Spleen (tissue), 7 donors: ENCODE measurements at regions not wholly inside any gene's neighbourhood (a gene's known extent, or its start where the extent isn't known, plus 50 kb on each side); places are given as distances from the start of the nearest gene placed in this dataset.

Experiments used
- POLR2A ChIP-seq, 3 donors: fragments of 450-650 bp; IDR thresholded peaks; one replicate each; pipeline ENCODE4 v1.5.1; 2017; ENCODE audit warnings: antibody characterized with exemption in 3 of 3, mild to moderate bottlenecking in 1 of 3
- POLR2AphosphoS5 ChIP-seq, 3 donors: sonication (generic); formaldehyde crosslinking; IDR thresholded peaks; one replicate each; pipeline ENCODE4 v1.5.1; 2017; ENCODE audit warnings: antibody characterized with exemption in 3 of 3
- TF ChIP-seq, protein P1 (sequence below), 11 experiments: fragments of 200-600 bp in 7 of 11; fragments of 450-650 bp in 4 of 11; sonication (generic) in 4 of 11; IDR thresholded peaks in 8 of 11; conservative IDR thresholded peaks in 3 of 11; 1 replicate in 7 of 11; 2 replicates in 4 of 11; pipeline versions ENCODE4 v1.4.0 to v1.8.0; 2016 to 2021; ENCODE audit warnings: antibody characterized with exemption in 11 of 11, inconsistent platforms in 4 of 11, mild to moderate bottlenecking in 1 of 11
- donor health status: DM: no; HTN: no; CAD: no; lungs with moderate emphysema.
- donor health status: DM: no; HTN: no; CAD: no.
- donor health status: DM: no; HTN: no; CAD: no.

DNA sequence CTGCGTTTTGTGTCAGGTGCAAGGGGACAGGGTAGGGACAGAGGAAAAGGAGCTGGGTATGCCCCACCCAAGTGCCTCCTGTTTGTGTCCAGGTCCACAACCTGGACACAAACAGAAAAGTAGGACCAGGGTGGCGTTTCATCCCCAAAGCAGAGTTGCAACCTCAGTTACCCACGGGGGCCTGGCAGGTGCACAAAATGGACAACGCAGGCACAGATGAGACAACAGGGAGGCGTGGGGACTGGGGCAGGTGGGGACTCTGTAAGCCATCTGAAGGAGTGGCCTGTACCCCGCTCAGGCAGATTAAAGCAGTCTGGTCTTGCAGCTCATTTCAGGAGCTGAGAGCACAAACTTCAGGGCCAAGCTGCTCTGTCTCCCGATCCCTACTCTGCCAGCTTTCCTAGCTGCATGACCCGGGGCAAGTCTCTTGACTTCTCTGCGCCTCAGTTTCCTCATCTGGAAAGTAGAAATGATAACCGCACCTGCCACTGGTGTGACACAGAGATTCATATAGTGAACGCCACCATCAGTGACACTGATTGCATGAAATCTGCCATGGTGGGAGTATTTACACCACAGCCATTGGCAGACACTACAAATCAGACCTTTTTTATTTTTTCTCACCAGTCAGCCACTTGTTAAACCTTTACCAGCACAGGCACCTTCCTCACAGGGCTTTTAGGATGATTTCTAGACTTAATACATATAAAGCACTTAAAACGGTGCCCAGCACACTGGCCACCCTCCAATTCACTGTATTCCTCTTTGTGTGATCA, 123.0 kb downstream of the PHETA1 start:
- TF ChIP-seq, protein P1, sequence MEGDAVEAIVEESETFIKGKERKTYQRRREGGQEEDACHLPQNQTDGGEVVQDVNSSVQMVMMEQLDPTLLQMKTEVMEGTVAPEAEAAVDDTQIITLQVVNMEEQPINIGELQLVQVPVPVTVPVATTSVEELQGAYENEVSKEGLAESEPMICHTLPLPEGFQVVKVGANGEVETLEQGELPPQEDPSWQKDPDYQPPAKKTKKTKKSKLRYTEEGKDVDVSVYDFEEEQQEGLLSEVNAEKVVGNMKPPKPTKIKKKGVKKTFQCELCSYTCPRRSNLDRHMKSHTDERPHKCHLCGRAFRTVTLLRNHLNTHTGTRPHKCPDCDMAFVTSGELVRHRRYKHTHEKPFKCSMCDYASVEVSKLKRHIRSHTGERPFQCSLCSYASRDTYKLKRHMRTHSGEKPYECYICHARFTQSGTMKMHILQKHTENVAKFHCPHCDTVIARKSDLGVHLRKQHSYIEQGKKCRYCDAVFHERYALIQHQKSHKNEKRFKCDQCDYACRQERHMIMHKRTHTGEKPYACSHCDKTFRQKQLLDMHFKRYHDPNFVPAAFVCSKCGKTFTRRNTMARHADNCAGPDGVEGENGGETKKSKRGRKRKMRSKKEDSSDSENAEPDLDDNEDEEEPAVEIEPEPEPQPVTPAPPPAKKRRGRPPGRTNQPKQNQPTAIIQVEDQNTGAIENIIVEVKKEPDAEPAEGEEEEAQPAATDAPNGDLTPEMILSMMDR (IDR thresholded peaks at IDR 0.05 in 8 of 11, conservative IDR thresholded peaks at IDR 0.05 in 3 of 11) = no peak
- no peak for TF ChIP-seq POLR2AphosphoS5 (IDR thresholded peaks at IDR 0.05)
- no peak for TF ChIP-seq POLR2A (IDR thresholded peaks at IDR 0.05)
